ENCODE measurements at regions not wholly inside any gene's neighbourhood (a gene's known extent, or its start where the extent isn't known, plus 50 kb on each side); places are given as distances from the start of the nearest gene placed in this dataset.

GRCh38 chr6:109315341-109316110, 66.7 kb downstream of the CD164 start:
- Histone ChIP-seq H3K4me3 (ENCODE audit: low read depth, low read length, poor library complexity, severe bottlenecking) (no peak overlapping the region), H3K4me2 (ENCODE audit: low read length) (no peak overlapping the region), H3K36me3 (ENCODE audit: insufficient read depth, low read length) (no peaks in the 10 kb centered on the region), H4K20me1 (ENCODE audit: insufficient read depth, low read length) (no peaks in the 10 kb centered on the region), H3K9me2 (ENCODE audit: insufficient read depth, low read length) (no peaks in the 10 kb centered on the region), H3K27ac (ENCODE audit: low read depth, low read length, poor library complexity, severe bottlenecking) (no peak overlapping the region), H3K4me1 (ENCODE audit: insufficient read depth, low read length, poor library complexity, severe bottlenecking) (no peaks in the 10 kb centered on the region), H3K79me2 (ENCODE audit: insufficient read depth, low read depth, low read length) (no peaks in the 10 kb centered on the region), H2AFZ (ENCODE audit: low read length) (no peak overlapping the region), H3K9me3 (ENCODE audit: low read length) (no peaks in the 10 kb centered on the region)
- intact Hi-C loops (cut with micrococcal nuclease; ENCODE audit: unreplicated experiment), result loop anchor here (5.0 kb wide), 1 partner anchor 33 kb away; no protein-coding TSS in a partner anchor
- no peak for TF ChIP-seq EZH2phosphoT487 (IDR thresholded peaks at IDR 0.05; ENCODE audit: borderline replicate concordance, low read depth, low read length)
- TF ChIP-seq CTCF (conservative IDR thresholded peaks at IDR 0.05; ENCODE audit: low read length), result no peak
- BruUV-seq (replicated peaks), result no TSS peak
- no peak for DNase-seq (ENCODE audit: low spot score)
- ChIA-PET POLR2A (interaction anchor here (0.6 kb wide), 1 partner anchor 326 kb away, joined by 3 read pairs; no protein-coding TSS in a partner anchor), CTCF (ENCODE audit: unreplicated experiment) (no interaction called here)

- H3K4me1 ChIP-seq (ENCODE audit: insufficient read depth, low read length, poor library complexity, severe bottlenecking), result no peaks in the 10 kb centered on the region
- H3K79me2 ChIP-seq (ENCODE audit: insufficient read depth, low read depth, low read length), result no peaks in the 10 kb centered on the region
- no peak overlapping the region for H3K4me2 ChIP-seq (ENCODE audit: low read length)
- no peak overlapping the region for H3K27ac ChIP-seq (ENCODE audit: low read depth, low read length, poor library complexity, severe bottlenecking)
- ChIA-PET POLR2A (no interaction called here), CTCF (ENCODE audit: unreplicated experiment) (no interaction called here)
- DNase-seq (ENCODE audit: low spot score), result no peak
- H3K4me3 ChIP-seq (ENCODE audit: low read depth, low read length, poor library complexity, severe bottlenecking), result no peak overlapping the region
- no TSS peak for BruUV-seq (replicated peaks)
- no peaks in the 10 kb centered on the region for H3K9me3 ChIP-seq (ENCODE audit: low read length)
- H3K9me2 ChIP-seq (ENCODE audit: insufficient read depth, low read length), result no peaks in the 10 kb centered on the region
- no peak for TF ChIP-seq CTCF (conservative IDR thresholded peaks at IDR 0.05; ENCODE audit: low read length)
- no peak for TF ChIP-seq EZH2phosphoT487 (IDR thresholded peaks at IDR 0.05; ENCODE audit: borderline replicate concordance, low read depth, low read length)
- H2AFZ ChIP-seq (ENCODE audit: low read length), result no peak overlapping the region
- no peaks in the 10 kb centered on the region for H4K20me1 ChIP-seq (ENCODE audit: insufficient read depth, low read length)
- intact Hi-C loops (cut with micrococcal nuclease; ENCODE audit: unreplicated experiment), result no loop called here
- H3K36me3 ChIP-seq (ENCODE audit: insufficient read depth, low read length), result no peaks in the 10 kb centered on the region
These were observed 68.0 kb downstream of the CD164 start for GRCh38 chr6:109314313-109314712.

- H3K27ac ChIP-seq (ENCODE audit: low read depth, low read length, poor library complexity, severe bottlenecking), result no peak overlapping the region
- ChIA-PET POLR2A (interaction anchor here (0.6 to 1.2 kb wide), 5 partner anchors 10 to 224 kb away, joined by 3 to 6 read pairs (median 3); no protein-coding TSS in a partner anchor), CTCF (ENCODE audit: unreplicated experiment) (interaction anchor here (1.0 kb wide), 1 partner anchor 9 kb away, joined by 3 read pairs; no protein-coding TSS in a partner anchor)
- no peak overlapping the region for H3K4me2 ChIP-seq (ENCODE audit: low read length)
- no peak for TF ChIP-seq CTCF (conservative IDR thresholded peaks at IDR 0.05; ENCODE audit: low read length)
- TF ChIP-seq EZH2phosphoT487 (IDR thresholded peaks at IDR 0.05; ENCODE audit: borderline replicate concordance, low read depth, low read length), result no peak
- H3K79me2 ChIP-seq (ENCODE audit: insufficient read depth, low read depth, low read length), result no peaks in the 10 kb centered on the region
- H3K9me3 ChIP-seq (ENCODE audit: low read length), result no peaks in the 10 kb centered on the region
- no peak overlapping the region for H3K4me3 ChIP-seq (ENCODE audit: low read depth, low read length, poor library complexity, severe bottlenecking)
- no peak overlapping the region for H2AFZ ChIP-seq (ENCODE audit: low read length)
- H3K4me1 ChIP-seq (ENCODE audit: insufficient read depth, low read length, poor library complexity, severe bottlenecking), result no peaks in the 10 kb centered on the region
- DNase-seq (ENCODE audit: low spot score), result no peak
- H3K9me2 ChIP-seq (ENCODE audit: insufficient read depth, low read length), result no peaks in the 10 kb centered on the region
- H4K20me1 ChIP-seq (ENCODE audit: insufficient read depth, low read length), result no peaks in the 10 kb centered on the region
- no TSS peak for BruUV-seq (replicated peaks)
- no peaks in the 10 kb centered on the region for H3K36me3 ChIP-seq (ENCODE audit: insufficient read depth, low read length)
- intact Hi-C loops (cut with micrococcal nuclease; ENCODE audit: unreplicated experiment), result no loop called here
These were observed 69.1 kb downstream of the CD164 start for GRCh38 chr6:109313139-109313538.
